GM12878 (cell line): ENCODE measurements at regions not wholly inside any gene's neighbourhood (a gene's known extent, or its start where the extent isn't known, plus 50 kb on each side); places are given as distances from the start of the nearest gene placed in this dataset.

Source experiments
- ATAC-seq: fragments of 200-7000 bp; cut with Tn5 transposase; 3 replicates; pipeline ENCODE4 v1.9.1; 2020; ENCODE audit warnings: mild to moderate bottlenecking, moderate library complexity
- BruUV-seq: library from RNA; stranded (reverse); fragments of 400-500 nt; replicated peaks from 2 replicates; lab custom pipeline; 2021; lab: Mats Ljungman, UMichigan
- CTCF ChIA-PET: fragments of 300-600 bp; sonication (Branson Sonifier 250); formaldehyde crosslinking; extraction: SDS; loops from one replicate; lab custom pipeline; 2021; ENCODE audit warnings: inconsistent platforms; lab: Yijun Ruan, JAX
- POLR2A ChIA-PET: fragments of 350-600 bp; formaldehyde crosslinking; extraction: SDS; loops from one replicate; lab custom pipeline; 2021; ENCODE audit warnings: inconsistent platforms; lab: Charles Lee
- RAD21 ChIA-PET: fragments of 300-600 bp; sonication (Branson Sonifier 250); formaldehyde crosslinking; loops from one replicate; lab custom pipeline; 2023; ENCODE audit warnings: antibody characterized with exemption; ENCODE audit not compliant: unreplicated experiment; lab: Charles Lee
- SMC1A ChIA-PET: fragments of 300-600 bp; sonication (Branson Sonifier 250); formaldehyde crosslinking; loops from one replicate; lab custom pipeline; 2023; ENCODE audit not compliant: unreplicated experiment, uncharacterized antibody; lab: Charles Lee
- DNase-seq: peaks from one replicate; pipeline ENCODE4 v3.0.0-alpha.2; 2011; ENCODE audit warnings: low read depth, low spot score
- FAIRE-seq: peaks from 3 replicates; lab custom pipeline; 2011; peaks lifted over from hg19 to GRCh38; lab: Jason Lieb, UNC
- H2AFZ ChIP-seq: 2 replicates; pipeline ENCODE4 v1.6.0; 2011; ENCODE audit warnings: low read depth, low read length, control low read depth; ENCODE audit not compliant: control insufficient read depth
- H3K27ac ChIP-seq: 2 replicates; pipeline ENCODE4 v1.5.1; 2011; ENCODE audit warnings: control low read depth; ENCODE audit not compliant: control insufficient read depth, insufficient read depth
- H3K27me3 ChIP-seq, 2 experiments: replicated peaks in 1 of 2; 2 replicates each; pipeline versions ENCODE4 v1.6.0 to v1.6.1; 2011; ENCODE audit warnings: low read length in 1 of 2; ENCODE audit not compliant: control insufficient read depth in 2 of 2, insufficient read depth in 2 of 2
- H3K36me3 ChIP-seq, 2 experiments: 2 replicates each; pipeline ENCODE4 v1.5.1; 2011; ENCODE audit warnings: low read length in 1 of 2; ENCODE audit not compliant: control insufficient read depth in 2 of 2, insufficient read depth in 2 of 2
- H3K4me1 ChIP-seq: 2 replicates; pipeline ENCODE4 v1.6.1; 2011; ENCODE audit warnings: mild to moderate bottlenecking, low read length, moderate library complexity, mixed read lengths; ENCODE audit not compliant: control insufficient read depth, insufficient read depth
- H3K4me2 ChIP-seq: 2 replicates; pipeline ENCODE4 v1.6.0; 2011; ENCODE audit warnings: control low read depth; ENCODE audit not compliant: control insufficient read depth, insufficient read depth
- H3K4me3 ChIP-seq: fragments of 200-600 bp; sonication (generic); 2 replicates; pipeline ENCODE4 v1.5.1; 2016
- H3K79me2 ChIP-seq: 2 replicates; pipeline ENCODE4 v1.6.0; 2011; ENCODE audit warnings: low read length; ENCODE audit not compliant: control insufficient read depth, insufficient read depth
- H3K9ac ChIP-seq: 2 replicates; pipeline ENCODE4 v1.8.0; 2011; ENCODE audit warnings: low read length, control low read depth, mixed read lengths; ENCODE audit not compliant: control insufficient read depth, insufficient read depth
- H3K9me3 ChIP-seq: replicated peaks from 3 replicates; pipeline ENCODE4 v1.5.1; 2011; ENCODE audit warnings: mild to moderate bottlenecking, low read length; ENCODE audit not compliant: control insufficient read depth, insufficient read depth
- H4K20me1 ChIP-seq: 2 replicates; pipeline ENCODE4 v1.6.0; 2011; ENCODE audit not compliant: control insufficient read depth, insufficient read depth
- CBX3 ChIP-seq: fragments of 200-600 bp; sonication (generic); IDR thresholded peaks from 2 replicates; pipeline ENCODE4 v1.6.1; 2016; ENCODE audit warnings: low read depth, borderline replicate concordance
- GABPA ChIP-seq: IDR thresholded peaks from 2 replicates; pipeline ENCODE4 v1.6.1; 2014; ENCODE audit warnings: antibody characterized with exemption, low read depth, mild to moderate bottlenecking, inconsistent platforms
- IRF4 ChIP-seq: IDR thresholded peaks from 2 replicates; pipeline ENCODE4 v1.6.1; 2011; ENCODE audit warnings: low read depth, low read length
- MEF2A ChIP-seq: IDR thresholded peaks from 2 replicates; pipeline ENCODE4 v1.6.1; 2011; ENCODE audit warnings: low read depth, mild to moderate bottlenecking, low read length, moderate library complexity; ENCODE audit not compliant: insufficient read depth
- ZNF24 ChIP-seq: fragments of 450-650 bp; IDR thresholded peaks from 2 replicates; pipeline ENCODE4 v1.6.1; 2017; ENCODE audit warnings: antibody characterized with exemption, mild to moderate bottlenecking
- WGBS: methylation state at CpG from one replicate; pipeline ENCODE4 v1.1.6; 2016; ENCODE audit warnings: low lambda C conversion rate; ENCODE audit not compliant: insufficient replicate concordance, insufficient coverage; ENCODE audit errors: missing lambda C conversion rate; 5-methylcytosine and 5-hydroxymethylcytosine counted together
- in situ Hi-C: fragments of 300-500 bp; cut with MboI; formaldehyde crosslinking; loops from 9 replicates; pipeline ENCODE4 v1.14.3; 2018; ENCODE audit warnings: mixed read lengths
- intact Hi-C: fragments of 100-400 bp; cut with micrococcal nuclease; formaldehyde crosslinking; loops from one replicate; pipeline ENCODE4 v1.14.2; 2022; ENCODE audit not compliant: unreplicated experiment
- TF ChIP-seq, protein P1 (sequence below): IDR thresholded peaks from 2 replicates; pipeline ENCODE4 v1.6.1; 2012; ENCODE audit warnings: improper control_type of control experiment, low read depth, low read length; ENCODE audit not compliant: insufficient replicate concordance
- TF ChIP-seq, protein P2 (sequence below): IDR thresholded peaks from 2 replicates; pipeline ENCODE4 v1.6.1; 2011; ENCODE audit warnings: borderline replicate concordance, low read depth, mild to moderate bottlenecking, moderate library complexity, low read length; ENCODE audit not compliant: insufficient read depth, poor library complexity, severe bottlenecking

DNA sequence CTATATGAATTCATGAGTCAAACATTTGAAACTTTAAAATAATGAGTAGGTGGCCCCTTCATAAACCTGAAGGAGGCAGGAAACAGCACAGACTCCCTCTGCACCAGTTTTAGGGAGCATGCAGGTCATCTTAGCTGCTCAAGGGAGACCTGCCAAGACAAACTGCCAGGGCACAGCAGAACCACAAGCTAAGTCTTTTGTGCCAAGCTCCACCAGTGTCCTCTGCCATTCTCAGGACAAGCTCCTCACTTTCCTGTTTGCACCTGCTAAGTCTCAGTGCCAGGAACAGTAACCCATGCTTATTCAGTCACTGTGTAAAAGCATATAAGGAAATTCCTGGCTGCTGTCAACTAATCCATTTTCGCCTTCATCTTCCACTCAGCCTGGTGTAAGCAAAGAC is 368.9 kb downstream of the SEC16B start (continued):
- TF ChIP-seq, protein P1, sequence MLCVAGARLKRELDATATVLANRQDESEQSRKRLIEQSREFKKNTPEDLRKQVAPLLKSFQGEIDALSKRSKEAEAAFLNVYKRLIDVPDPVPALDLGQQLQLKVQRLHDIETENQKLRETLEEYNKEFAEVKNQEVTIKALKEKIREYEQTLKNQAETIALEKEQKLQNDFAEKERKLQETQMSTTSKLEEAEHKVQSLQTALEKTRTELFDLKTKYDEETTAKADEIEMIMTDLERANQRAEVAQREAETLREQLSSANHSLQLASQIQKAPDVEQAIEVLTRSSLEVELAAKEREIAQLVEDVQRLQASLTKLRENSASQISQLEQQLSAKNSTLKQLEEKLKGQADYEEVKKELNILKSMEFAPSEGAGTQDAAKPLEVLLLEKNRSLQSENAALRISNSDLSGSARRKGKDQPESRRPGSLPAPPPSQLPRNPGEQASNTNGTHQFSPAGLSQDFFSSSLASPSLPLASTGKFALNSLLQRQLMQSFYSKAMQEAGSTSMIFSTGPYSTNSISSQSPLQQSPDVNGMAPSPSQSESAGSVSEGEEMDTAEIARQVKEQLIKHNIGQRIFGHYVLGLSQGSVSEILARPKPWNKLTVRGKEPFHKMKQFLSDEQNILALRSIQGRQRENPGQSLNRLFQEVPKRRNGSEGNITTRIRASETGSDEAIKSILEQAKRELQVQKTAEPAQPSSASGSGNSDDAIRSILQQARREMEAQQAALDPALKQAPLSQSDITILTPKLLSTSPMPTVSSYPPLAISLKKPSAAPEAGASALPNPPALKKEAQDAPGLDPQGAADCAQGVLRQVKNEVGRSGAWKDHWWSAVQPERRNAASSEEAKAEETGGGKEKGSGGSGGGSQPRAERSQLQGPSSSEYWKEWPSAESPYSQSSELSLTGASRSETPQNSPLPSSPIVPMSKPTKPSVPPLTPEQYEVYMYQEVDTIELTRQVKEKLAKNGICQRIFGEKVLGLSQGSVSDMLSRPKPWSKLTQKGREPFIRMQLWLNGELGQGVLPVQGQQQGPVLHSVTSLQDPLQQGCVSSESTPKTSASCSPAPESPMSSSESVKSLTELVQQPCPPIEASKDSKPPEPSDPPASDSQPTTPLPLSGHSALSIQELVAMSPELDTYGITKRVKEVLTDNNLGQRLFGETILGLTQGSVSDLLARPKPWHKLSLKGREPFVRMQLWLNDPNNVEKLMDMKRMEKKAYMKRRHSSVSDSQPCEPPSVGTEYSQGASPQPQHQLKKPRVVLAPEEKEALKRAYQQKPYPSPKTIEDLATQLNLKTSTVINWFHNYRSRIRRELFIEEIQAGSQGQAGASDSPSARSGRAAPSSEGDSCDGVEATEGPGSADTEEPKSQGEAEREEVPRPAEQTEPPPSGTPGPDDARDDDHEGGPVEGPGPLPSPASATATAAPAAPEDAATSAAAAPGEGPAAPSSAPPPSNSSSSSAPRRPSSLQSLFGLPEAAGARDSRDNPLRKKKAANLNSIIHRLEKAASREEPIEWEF, result no peak
- TF ChIP-seq MEF2A, result no peak
- no peak for TF ChIP-seq IRF4

GRCh38 chr1:177600321-177600720 is 369.5 kb downstream of the SEC16B start:
- BruUV-seq, result no TSS peak
- no peak overlapping the region for H2AFZ ChIP-seq
- FAIRE-seq, result no peak
- no peak overlapping the region for H3K4me3 ChIP-seq
- H4K20me1 ChIP-seq, result no peaks in the 10 kb centered on the region
- RAD21 ChIA-PET, result no interaction called here
- in situ Hi-C loops, result no loop called here
- 3% methylated on average over 2 of the region's 2 CpGs for WGBS
- H3K4me2 ChIP-seq, result no peak overlapping the region
- H3K27ac ChIP-seq, result no peak overlapping the region
- no peaks in the 10 kb centered on the region for H3K4me1 ChIP-seq
- TF ChIP-seq, protein P2, sequence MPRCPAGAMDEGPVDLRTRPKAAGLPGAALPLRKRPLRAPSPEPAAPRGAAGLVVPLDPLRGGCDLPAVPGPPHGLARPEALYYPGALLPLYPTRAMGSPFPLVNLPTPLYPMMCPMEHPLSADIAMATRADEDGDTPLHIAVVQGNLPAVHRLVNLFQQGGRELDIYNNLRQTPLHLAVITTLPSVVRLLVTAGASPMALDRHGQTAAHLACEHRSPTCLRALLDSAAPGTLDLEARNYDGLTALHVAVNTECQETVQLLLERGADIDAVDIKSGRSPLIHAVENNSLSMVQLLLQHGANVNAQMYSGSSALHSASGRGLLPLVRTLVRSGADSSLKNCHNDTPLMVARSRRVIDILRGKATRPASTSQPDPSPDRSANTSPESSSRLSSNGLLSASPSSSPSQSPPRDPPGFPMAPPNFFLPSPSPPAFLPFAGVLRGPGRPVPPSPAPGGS, result no peak
- TF ChIP-seq GABPA (no peak), ZNF24 (no peak), CBX3 (no peak)
- intact Hi-C loops, result no loop called here
- no peaks in the 10 kb centered on the region for H3K36me3 ChIP-seq
- CTCF ChIA-PET, result interaction anchor here (1.1 kb wide), 1 partner anchor 17 kb away, joined by 3 read pairs; no protein-coding TSS in a partner anchor
- SMC1A ChIA-PET, result interaction anchor here (1.4 to 1.6 kb wide), 2 partner anchors 13 to 32 kb away, joined by 3 to 4 read pairs; no protein-coding TSS in a partner anchor
- no peak for DNase-seq
- H3K9me3 ChIP-seq, result no peaks in the 10 kb centered on the region
- no peaks in the 10 kb centered on the region for H3K27me3 ChIP-seq
- no peak for ATAC-seq
- no peak overlapping the region for H3K9ac ChIP-seq
- no peaks in the 10 kb centered on the region for H3K79me2 ChIP-seq
- POLR2A ChIA-PET, result no interaction called here
